COLO668 (cell line): ENCODE measurements at regions not wholly inside any gene's neighbourhood (a gene's known extent, or its start where the extent isn't known, plus 50 kb on each side); places are given as distances from the start of the nearest gene placed in this dataset.

Experiments used
- DNase-seq: peaks from one replicate; lab custom pipeline; 2025; ENCODE audit not compliant: unreplicated experiment; lab: John Stamatoyannopoulos, UW

DNA sequence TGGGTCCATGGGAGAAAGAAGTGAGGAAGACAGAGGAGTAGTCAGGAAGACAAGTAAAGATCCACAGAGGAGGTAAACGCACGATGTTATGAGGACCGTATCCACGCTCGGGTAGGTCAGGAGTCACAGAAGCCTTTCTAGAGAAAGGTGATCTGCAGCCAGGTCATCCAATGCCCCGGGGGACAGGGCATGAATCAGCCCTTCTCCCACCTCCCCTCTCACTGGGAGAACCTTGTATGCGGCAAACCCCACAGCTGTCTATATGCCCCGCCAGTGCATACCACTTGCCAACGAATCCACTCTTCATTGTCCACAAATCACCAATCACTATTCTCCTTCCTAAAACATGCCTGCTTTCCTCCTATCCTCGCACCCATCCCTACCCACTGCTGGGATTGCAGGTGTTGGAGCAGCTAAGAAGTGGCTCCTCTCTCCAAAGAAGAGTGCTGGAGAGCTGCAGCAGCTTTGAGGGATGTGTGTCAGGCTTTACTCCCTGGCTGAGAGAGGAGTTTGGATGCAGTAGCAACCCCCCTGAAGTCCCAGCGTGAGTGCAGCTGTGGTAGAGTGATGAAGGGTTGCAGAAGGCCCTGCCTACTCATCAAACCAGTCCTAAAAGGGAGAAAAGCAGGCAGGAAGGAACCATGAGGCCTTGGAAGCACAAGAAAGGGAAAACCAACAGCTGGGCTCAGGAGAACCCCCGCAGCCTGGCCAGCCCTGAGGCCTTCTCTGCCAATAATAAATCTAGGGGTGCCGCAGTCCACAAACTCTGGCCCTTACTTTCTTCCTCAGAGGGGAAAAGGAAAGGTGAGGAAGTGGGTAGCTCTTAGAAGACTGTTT is 102.2 kb upstream of the GADD45A start:
- DNase-seq, result no peak

DNA sequence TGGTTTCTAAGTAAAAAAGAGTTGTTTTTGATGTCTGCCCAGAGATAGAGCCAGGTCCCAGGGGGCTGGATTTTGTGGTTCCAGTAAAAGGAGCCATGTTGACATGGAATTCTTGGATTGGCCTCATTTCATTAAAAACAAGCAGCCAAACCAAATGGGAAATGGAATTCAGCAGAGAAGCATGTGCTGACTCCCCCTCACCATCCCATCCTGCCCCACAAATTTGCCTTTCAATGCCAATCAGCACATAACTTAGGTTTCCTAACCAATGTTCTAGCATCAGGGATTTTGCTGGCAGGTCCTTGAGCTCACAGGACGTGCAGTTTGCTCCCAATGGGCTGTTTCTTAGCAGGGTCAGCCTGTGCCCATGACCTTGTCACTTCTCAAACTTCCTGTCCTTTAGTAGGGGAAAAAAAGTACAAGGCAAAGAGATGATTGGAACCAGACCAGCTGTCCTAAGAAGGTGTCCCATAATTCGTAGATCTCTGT is 101.5 kb upstream of the GADD45A start:
- no peak for DNase-seq

DNA sequence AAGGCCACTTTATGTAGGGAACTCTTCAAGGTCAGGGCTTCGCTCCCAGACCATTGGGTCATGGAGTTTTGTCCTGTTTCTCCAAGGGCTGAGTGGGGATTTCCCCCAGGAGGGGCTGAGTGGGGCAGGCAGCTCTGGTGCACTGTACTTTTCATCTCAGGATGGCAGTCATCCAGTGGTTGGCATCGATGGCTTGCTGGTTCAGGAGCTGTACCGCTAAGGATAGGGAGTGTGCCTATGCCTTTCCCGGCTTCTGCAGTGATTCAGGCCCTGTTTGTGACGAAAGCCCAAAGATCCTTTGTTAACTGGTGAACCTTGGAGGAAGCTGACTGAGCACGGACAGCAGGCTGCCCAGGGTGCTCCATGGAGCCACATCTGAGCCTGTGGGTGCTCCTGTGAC is 100.1 kb upstream of the GADD45A start:
- DNase-seq, result no peak

DNA sequence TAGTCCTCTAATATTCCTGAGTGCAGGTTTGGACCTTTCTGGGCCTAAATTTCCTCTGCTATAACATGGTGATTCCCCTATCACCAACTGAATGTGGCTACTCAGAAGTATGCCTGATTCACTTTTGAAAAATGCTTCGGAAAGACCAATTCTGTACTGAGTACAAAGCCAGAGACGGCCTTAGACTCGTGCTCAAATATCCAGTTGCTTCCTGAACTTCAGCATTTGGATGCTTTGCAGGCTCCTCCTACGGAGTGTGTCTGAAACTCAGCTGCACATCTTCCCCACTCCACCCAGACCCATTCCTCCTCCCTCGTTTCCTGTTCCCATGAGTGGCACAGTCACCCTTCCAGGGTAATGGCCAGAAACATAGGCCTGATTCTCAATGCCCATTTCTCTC is 98.4 kb upstream of the GADD45A start:
- no peak for DNase-seq

DNA sequence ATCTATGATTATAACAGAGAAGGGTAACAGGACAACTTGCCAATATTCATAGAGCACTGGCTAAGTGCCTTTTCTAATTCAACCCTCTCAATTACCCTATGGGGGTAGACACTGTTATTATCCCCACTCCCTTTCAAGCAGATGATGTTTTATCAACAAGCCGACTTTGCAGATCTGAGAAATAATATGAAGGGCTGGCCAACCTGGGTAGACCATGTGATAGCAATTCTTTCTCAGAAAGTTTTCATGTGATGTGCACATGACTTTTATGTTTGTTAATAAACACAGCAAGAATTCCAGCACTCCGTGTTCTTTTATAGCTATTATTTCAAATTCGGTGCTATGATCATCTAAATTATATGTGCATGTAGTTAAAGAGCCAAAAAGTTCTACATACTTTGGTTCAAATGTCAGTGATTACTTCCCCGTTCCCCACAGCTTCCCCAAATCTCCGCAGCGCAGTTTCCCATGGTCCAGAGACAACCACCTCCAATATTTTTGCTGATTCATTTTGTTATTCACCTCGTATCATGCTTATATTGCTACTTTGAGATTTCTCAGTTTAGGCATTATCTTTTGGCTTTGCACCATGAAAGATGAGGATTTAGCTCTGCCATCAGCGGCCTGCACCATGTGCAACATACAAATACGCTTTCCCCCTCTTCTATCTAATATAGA is 96.7 kb upstream of the GADD45A start:
- DNase-seq, result no peak

DNA sequence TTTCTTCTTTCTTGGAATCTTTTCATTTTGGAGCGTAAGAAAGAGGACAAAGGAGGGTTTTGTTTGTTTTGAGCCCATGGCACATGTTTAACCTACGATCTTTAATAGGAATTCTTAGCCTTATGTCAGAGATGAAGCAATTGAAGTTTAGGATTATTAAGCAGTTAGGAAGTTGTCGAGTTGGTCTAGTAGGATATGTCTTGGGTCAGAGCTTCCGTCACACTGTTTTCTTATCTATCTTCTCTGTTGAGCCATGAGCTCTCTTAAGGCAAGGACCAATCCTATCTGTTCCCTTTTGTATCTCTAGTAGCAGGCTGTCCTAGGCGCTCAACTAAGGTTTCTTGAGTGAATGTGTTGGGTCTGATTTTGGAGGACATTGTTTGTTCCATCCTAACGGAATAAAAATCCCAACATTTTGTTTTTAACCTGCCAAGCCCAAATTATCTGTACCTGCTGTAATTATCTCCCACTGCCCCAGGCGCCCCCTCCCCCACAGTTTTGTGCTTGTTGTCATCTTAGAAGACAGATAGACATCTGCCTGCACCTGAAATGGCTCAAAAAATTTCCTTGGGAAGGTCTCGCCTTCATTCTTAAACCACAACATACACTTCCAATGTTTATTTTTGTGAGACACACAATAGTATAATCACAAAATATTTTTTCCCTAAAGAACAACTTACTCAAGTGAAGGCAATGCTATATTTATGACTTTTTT is 95.3 kb upstream of the GADD45A start:
- DNase-seq, result no peak

DNA sequence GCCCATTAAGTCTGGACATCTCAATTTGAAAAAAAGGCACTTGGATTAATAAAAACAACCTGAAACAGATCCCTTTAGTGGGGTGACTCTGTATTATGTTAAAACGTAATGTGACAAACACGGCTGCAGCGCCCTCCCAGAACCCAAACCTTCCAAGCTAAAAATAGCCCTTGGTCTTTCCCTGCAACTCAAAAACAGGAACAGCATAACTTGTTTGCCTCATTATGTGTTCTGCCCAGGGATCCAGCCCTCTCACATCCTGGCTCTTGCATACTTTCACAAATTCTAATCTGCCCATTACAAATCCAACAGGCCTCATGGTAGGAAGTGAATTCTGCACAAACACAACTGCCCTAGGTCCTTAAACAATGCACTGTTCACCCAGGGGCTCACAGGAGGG is 94.7 kb upstream of the GADD45A start:
- DNase-seq, result no peak

DNA sequence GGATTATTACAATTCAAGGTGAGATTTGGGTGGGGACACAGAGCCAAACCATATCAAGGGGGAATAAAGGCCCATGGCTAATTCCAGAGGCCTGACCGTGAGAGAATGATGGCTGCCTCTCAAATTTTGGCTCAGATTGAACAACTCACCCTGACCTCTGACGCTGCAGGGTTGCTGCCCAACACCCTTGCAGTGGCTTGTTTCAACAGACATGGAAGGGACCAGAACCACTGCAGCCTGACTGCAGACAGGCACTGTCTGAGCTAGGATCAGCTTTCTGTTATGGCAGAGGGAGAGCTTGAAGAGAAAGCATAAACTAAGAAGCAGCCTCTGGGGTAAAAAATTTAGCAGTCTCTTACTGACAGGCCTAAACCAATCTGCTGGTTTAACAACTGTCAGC is 90.2 kb upstream of the GADD45A start:
- DNase-seq, result no peak

DNA sequence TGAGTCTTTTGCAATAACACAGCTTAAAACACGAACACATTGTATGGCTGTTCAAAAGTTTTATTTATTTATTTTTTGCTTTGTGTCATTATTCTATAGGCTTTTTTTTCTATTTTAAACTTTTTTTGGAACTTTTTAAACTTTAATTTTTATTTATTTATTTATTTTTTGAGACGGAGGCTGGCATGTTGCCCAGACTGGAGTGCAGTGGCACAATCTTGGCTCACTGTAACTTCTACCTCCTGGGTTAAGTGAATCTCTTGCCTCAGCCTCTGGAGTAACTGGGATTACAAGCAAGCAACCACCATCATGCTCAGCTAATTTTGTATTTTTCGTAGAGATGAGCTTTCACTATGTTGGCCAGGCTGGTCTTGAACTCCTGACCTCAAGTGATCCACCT is 88.3 kb upstream of the GADD45A start:
- DNase-seq, result no peak

DNA sequence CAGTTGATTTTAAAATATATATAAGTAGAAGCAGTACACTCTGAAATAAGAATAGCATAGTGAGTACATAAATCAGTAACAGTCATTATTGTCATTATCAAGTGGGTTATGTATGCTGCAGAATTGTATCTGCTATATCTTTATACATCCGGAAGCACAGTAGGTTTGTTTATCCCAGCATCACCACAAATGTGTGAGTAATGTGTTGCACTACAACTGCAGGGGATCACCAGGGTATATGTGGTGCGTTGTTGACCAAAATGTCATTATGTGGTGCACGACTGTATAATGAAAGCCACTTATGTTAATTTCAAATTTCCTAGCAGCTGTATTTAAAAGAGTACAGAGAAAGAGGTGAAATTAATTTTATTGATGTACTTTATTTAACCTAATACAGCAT is 87.7 kb upstream of the GADD45A start:
- no peak for DNase-seq

DNA sequence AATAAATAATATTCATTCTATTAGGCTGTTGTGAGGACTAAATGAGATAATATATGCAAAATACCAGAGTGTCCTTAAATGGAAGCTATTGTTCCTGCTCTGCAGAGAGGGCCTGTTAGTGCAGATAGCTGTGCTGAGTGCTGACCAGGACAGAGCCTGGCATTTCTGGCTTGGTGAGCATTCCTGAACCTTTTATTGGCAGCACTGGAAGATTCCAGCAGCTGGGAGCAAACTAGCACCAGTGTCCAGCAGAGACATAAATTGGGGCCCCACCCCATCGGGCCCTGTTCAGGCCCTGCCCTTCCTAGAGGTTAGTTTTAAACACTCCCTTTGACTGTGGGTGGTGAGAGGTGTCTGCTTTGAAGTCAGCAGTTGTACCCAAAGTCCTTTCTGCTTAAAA is 85.9 kb upstream of the GADD45A start:
- DNase-seq, result no peak

DNA sequence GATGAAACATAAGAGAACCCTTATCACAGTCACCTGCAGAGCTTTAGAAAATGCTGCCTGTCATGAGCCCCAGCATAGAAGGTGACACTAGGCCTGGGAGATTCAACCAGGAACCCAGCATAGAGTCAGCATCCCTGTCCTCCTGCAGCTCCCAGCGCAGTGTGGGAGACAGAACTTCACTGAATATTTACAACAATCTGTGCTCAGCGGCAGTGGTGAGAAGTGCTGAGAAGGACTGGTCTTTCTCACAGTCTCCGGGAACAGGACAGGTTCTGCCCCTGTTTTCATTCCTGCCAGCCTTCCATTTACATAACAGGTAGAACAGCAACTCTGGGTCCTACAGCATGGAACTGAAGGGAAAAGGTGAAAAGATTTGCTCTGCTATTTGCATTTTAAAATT is 83.5 kb upstream of the GADD45A start:
- no peak for DNase-seq

DNA sequence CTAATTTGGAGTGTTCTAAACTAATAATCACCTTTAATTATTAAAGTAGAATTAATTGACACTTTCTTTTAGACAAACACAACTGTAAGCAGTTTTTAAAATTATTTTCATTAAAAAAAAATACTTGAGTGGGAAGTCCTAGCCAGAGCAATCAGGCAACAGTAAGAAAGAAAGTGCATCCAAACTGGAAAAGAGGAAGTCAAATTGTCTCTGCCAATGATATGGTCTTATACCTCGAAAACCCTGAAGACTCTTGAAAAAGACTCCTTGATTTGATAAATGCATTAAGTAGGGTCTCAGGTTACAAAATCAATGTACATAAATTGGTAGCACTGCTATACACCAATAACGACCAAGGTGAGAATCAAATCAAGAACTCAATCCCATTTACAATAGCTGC is 83.0 kb upstream of the GADD45A start:
- DNase-seq, result no peak

DNA sequence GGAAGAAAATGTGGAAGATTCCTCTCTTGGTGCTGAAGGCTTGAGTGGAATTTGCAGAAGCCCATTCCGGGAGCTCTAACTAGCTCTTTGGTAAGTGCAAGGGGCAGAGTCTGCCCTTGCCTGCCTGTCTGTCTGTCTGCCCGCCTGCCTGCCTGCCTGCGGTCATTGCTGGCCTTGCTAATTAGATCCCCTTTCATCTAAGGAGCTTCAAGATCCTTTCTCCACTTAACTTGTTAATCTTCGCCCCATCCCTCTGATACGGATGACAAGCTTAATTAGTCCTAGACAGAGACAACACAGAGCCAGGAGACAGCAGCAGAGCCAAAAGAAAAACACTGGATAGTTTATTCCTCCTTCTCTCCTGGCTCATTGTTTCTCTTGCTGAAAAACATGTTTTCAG is 80.2 kb upstream of the GADD45A start:
- DNase-seq, result no peak

DNA sequence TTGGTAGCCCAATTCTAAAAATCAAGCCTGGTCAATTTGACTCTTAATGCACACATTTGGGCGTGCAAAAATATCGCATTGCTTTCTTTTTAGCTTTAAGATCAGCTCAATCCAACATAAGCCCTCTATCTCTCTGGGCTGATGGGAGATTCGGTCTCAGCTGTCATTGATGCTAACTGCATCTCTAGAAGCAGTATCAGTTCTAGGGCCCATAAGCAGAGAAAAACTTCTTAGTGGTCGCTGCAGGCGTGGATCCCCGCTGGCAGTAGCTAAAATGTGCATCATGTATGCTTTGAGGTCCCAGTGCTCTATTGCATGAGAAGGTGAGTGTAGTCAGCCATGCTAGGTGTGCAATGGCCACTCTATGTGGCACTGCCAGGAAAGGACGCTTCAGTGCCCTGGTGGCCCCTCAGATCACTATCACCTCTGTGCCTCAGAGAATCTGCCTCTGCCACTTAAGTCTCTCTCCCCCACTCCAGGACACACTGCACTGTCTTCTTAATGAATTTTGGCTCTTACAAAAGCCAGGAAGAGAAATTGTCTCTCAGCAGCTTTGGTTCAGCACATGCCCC is 79.7 kb upstream of the GADD45A start:
- no peak for DNase-seq

DNA sequence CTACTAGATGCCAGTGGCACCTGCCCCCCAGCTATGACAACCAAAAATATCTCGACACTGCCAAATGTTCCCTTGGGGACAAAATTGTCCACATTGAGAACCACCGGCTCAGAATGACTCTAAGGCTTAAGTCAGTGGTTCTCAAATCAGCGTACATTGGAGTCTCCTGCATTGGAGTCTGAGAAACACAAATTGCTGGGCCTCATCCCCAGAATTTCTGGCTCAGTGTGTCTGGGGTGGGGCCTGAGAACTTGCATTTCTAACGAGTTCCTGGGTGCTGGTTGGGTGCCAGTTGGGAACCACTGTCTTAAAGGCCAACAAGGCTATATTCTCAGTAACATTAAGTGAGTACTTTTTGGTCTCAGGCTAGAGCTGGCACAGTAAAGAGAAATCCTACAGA is 77.7 kb upstream of the GADD45A start:
- no peak for DNase-seq

DNA sequence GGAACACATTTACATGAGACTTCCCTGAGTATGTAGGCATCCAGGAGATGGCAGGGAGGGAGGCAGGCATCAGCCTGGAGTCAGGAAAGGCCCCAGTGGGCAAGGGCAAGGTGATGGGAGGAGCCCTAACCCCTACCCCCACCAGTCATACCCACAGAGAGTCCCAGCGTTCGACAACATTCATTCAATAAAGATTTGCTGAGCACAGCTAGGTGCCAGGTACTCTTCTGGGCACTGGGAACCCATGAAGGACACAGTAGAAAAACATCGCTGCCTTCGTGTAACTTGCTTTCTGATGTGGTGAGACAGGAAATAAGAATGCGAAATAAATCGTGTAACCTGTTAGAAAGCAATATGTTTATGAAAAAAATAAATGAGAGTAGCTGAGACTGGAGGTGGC is 77.3 kb upstream of the GADD45A start:
- DNase-seq, result no peak

DNA sequence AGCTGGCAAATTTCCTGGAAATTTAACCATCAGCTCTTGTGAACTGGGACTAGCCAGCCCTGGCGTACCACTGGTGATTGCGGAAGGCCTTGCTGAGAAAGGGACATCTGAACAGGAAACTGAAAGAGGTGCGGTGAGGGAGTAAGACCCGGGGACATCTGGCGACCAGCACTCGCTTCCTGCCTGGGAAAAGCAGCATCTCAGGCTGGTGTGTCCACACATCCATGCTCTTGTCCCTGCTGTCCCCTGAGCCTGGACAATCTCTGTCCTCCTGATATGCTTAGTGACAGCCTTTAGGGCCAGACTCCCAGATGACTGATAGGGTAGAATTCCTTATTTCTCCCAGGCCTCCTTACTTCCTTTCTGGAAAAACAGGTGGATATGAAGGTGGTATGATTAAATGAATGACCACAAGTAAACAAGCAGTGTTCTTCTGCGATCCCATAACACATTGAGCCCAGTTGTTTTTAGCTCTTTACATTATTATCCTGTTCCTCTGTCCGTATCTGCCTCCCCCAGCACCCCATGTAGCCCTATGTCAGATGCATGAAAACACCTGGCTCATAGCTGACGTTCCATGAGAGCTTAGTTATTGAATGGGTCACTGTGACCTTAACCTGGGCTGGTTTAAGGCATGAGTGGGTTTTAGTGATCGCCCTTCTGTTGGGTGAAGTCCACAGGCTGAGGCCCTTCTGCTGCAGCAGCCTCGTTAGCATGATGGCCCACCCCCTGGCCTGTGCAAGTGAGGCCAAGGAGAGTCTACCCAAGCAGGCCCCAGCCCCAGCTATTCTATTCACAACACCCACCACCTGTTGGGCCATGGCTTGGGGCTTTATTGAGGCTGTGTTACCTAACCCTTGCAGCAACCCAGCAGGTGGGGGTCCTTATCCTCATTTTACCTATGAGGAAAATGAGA is 76.1 kb upstream of the GADD45A start:
- no peak for DNase-seq

DNA sequence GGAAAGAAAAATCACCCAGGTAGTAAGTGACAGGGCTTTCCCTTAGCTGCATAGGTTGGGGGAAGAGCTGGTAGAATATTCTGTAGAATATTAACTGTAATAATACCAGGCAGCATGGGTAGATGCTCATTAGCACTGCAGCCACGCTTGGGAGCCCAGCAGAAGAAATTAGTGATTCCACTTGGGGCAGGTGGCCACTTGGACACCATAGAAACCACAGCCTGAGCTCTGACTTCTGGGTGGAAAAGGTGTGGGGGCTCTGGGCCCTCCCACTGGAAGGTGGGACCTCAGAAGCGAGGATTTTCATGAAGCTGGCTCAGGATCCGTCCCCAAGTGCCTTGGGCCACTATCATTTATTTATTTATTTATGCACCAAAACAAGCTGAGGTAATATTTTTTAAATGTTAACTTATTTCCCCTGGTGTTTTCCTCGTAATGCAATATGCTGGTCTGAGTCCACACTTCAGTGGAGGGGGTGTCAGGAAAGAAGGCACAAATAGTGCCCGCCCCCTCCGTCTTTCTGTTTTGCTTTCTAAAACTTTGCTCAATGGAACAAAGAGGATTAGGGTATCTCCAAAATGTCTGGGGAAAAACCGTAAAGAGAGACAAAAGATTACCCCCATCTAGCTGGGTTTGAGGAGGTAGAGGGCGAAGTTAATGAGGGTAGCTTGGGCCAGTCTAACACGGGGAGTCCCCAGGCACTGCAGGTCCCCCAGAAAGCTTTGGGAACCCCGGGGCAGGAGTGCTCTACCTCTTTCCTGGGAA is 75.2 kb upstream of the GADD45A start:
- DNase-seq, result no peak

DNA sequence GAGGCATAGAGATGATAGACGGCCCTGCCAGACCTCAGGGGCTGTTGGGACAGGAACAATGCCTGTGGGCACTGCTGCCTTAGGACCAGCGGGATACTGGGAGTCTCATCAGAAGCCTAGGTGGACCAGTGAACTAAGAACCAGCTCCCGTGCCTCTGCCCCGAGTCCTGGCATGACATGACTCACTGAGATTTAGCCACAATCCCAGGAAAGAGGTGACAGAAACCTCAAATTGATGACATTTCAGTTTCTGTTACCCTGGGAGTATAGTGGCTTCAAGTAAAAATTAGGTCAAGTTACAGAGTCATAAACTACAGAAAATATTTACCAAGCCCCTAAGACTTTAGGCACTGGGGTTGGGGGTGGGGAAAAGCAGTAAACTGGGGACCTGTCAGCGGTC is 74.6 kb upstream of the GADD45A start:
- DNase-seq, result no peak
